SU-DHL-6 (cell line): ENCODE measurements at regions not wholly inside any gene's neighbourhood (a gene's known extent, or its start where the extent isn't known, plus 50 kb on each side); places are given as distances from the start of the nearest gene placed in this dataset.

Source experiments
- CTCF ChIP-seq: fragments of 200-600 bp; sonication (generic); IDR thresholded peaks from one replicate; pipeline ENCODE4 v1.5.1; 2017; ENCODE audit warnings: antibody characterized with exemption, mild to moderate bottlenecking, low read length, moderate library complexity; ENCODE audit not compliant: insufficient read depth, poor library complexity, severe bottlenecking
- EZH2phosphoT487 ChIP-seq: fragments of 200-600 bp; sonication (generic), shearing (Covaris generic); conservative IDR thresholded peaks from 2 replicates; pipeline ENCODE4 v1.6.1; 2018; ENCODE audit warnings: mild to moderate bottlenecking, antibody characterized with exemption, low read length, moderate library complexity, mixed read lengths

- TF ChIP-seq CTCF (no peak), EZH2phosphoT487 (no peak)
Observed at GRCh38 chr2:12217175-12217574, 470.7 kb downstream of the LPIN1 start.
